DMS114 treated with DMSO at 0.1 percent for 48 hours (cell line): ENCODE measurements at regions not wholly inside any gene's neighbourhood (a gene's known extent, or its start where the extent isn't known, plus 50 kb on each side); places are given as distances from the start of the nearest gene placed in this dataset.
"Not testable (repeated sequence)": the region's sequence is repeated elsewhere in the genome, so short reads cannot be mapped to it uniquely, and the experiment has no call there.

Source experiments
- DNase-seq: peaks from one replicate; lab custom pipeline; 2025; ENCODE audit not compliant: unreplicated experiment; lab: John Stamatoyannopoulos, UW

DNA sequence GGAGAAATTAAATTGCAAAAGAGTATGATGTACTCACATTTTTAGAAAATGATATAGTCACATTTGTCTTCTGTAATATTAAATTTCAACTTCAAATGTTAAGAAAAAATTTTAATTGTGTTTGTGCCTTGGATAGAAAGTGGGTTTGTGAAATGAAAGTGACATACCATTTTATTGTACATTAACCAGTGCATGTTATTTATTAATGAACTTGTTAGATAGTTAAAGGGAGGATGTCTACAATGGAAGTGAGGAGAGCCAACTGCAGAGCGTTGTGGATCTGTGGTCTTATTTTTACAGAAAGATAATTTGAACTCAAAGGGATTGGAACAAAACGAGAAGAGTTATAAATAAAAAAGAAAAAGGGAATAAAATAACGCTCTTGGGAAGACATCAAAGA is 291.7 kb downstream of the ARL4A start:
- no peak for DNase-seq

DNA sequence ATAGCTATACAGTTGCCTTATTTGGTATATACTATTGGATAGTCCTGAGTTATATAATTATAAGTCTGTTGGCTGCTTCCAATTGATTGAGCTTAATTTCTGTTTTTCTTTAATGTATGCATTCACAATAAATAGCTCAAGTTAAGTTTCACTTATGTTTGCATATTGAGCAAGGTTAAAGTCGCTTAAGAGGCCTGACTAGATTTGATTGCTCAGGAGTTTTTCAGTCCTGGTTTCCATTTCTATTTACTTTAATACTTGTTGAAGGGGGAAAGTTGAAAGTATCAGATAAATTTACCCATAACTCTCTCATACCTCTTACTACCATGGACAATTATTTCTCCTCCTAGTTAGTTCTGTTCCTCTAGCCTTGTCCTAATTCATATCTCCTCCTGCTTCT is 294.7 kb downstream of the ARL4A start:
- DNase-seq, result no peak

GRCh38 chr7:12984117-12984516 is 296.7 kb downstream of the ARL4A start:
- no peak for DNase-seq

DNA sequence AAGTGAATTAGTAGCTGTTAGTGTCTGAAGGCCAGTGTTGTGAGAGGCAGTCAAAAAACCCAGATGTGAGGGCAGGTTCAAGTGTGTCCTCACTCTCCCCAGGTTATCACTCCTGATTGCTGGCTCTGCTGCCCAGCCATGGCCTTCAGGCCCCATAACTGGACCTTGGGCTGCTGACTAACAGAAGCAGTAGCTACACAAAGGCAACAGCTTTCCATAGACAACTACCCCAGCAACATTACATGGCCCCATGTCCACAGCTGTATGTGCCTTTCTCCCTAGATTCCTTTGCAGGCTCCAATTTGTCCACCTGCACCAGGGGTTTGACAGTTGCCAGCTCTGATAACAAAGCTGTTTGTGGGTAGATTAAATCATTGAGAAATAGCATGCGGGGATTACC is 297.8 kb downstream of the ARL4A start:
- no peak for DNase-seq

DNA sequence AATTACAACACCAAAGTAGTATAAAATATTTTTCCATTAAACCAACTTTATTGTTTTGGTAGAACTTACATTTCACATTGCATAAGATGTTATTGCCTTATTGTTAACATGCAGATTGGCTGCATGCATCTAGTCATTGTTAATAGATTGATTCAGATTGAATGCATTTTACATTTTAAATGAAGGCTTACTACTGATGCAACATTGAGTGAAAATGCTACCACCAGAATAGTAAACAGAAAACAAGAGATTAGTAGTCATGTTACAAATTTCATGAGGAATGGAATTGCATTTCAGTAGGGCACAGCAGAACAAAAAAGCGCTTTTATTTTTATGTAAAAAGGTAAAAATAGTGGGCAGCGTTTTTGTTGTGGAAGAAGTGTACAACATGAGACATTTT is 298.3 kb downstream of the ARL4A start:
- DNase-seq, result no peak

DNA sequence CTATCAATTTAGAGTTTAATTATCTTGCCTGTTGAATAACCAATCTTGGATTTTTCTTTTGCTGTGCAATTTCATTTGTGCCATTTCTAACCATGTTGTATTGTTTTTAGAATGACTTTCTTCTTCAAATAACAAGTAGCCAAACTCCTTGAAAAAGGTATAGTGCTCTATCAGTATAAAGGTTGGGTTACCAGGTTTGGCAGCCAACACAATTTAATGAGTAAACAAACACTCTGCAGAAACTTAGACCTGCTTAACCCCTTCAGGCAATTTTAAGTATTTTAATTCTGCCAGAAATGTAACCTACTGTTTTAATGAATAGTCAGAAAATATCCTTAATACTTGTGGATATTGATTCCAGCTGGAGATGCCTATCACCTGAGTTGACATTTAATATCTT is 299.8 kb downstream of the ARL4A start:
- no peak for DNase-seq

- DNase-seq, result no peak
These were observed 303.0 kb downstream of the ARL4A start for GRCh38 chr7:12990440-12990839.

DNA sequence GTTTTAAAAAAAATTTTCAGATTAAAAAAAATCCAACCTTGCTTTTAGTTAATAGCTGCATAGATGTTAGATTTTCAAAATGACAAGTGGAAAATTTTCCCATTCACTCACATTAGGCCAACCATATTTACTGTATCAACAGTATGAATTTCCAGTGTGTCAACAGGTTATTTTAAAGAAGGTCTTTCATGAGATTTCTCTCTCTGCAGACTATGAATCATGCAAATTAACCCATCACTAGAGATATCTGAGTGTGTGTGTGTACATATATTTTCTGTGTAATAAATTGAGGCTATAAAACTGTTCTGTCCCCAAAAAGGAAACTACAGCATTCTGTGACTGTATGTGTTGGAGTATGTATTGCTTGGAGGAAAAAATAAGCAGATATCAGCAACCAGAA is 305.6 kb downstream of the ARL4A start:
- DNase-seq, result no peak

DNA sequence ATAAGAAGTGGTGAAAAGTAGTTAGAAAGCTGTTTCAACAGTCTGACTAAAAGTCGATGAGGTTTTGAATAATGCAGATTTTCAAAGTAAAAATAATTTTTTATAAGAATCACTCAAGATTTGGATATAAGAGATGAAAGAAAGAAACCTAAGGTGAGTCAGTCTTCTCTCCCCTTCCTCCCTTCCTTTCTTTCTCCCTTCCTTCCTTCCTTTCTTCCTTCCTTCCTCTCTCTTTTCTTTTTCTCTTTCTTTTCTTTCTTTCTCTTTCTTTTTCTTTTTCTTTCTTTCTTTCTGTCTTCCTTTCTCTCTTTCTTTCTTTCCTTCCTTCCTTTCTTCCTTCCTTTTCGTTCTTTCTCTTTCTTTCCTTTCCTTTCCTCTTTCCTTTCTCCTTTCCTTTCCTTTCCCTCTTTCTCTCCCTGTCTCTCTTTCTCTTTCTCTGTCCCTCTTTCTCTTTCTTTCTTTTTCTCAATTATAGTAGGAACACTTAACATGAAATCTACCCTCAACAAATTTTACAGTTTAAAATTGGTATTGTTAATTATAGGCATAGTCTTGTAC is 308.6 kb downstream of the ARL4A start:
- no peak for DNase-seq

DNA sequence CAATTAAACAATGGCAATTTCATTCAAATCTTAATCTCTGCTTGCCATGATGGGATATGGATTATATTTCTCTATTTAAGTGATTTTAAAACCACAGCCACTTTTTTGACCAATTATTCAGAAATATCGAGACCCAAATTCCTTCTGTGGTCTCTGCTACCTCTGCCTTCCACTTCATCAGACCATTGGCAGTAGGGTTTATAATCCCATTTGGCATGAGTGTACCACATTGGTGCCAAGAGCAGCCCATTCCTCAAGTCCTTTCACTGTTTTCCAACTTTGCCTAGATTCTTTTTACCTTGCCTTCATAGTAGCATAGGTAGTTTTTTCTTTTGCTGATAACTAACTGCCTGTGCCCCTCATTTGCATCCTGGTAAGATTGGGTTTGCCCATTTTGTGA is 319.9 kb downstream of the ARL4A start:
- no peak for DNase-seq

DNA sequence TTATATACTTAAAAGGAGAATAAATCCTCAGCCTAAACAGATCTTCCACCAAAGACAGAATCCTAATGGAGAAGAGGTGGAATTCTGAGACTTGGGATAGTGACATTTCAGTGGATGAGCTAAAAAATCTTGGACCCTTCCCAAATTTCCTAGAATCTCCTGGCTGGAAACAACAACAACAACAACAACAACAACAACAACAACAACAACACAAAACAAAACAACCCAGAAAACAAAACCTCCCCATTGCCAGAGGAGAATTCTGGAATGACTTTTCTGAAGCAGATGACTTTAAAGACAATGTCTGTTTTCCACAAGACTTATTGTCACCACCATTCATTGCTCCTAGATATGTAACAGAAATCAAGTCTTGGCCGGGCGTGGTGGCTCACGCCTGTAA is 322.1 kb downstream of the ARL4A start:
- no peak for DNase-seq

- no peak for DNase-seq
These were observed 326.6 kb downstream of the ARL4A start for GRCh38 chr7:13014011-13014410.

- no peak for DNase-seq
These were observed 328.7 kb downstream of the ARL4A start for GRCh38 chr7:13016036-13016581.

DNA sequence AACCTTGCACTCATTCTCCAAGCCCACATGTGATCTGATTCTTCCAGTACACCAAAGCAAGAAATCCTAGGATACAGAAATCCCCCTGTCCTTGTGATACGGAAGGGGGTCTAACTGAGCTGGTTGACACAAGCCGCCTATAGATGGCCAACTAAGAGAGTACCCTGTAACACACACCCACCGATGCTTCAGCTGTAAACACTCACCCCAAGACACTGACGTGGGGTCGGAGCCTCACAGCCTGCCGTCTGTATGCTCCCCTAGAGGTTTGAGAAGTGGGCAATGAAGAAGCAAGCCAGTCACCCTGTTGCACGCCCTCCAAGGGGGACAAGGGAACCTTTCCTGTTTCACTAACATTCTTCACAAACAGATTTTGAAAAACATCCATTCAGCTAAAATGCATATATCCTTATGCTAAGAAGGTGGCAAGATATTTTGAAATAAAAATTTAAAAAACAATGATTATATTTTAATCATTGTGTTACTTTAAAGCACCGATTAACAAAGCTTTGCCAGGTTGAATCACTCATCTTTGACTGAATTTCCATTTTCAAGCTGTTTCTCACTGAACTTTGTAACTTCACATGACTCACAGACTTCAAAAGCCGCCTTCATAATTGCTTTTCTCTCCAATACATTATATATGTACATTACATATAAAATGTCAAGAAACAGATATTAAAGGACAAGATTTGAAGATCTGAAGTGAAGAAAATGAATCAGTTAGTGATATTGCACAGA is 329.3 kb downstream of the ARL4A start:
- DNase-seq, result no peak

GRCh38 chr7:13017333-13017857 is 330.0 kb downstream of the ARL4A start:
- no peak for DNase-seq

DNA sequence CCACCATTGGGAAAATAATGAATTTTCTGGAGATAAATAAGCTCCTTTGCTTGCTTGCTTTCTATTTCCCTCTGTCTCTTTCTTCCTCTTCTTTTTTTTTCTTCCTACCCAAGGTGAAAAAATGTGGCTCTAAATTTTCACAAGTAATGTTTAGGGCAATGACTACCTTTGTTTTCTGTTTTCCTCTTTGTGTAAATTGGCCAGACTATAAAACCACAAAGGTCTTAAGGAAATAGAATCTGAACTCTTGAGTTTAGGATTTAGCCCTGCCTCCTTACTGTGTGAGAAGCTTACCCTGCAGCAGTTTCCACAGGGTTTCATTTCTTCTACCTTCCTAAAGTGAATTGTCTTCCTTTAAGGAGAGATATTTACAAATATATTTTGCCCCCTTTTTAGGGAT is 330.4 kb downstream of the ARL4A start:
- DNase-seq, result no peak

DNA sequence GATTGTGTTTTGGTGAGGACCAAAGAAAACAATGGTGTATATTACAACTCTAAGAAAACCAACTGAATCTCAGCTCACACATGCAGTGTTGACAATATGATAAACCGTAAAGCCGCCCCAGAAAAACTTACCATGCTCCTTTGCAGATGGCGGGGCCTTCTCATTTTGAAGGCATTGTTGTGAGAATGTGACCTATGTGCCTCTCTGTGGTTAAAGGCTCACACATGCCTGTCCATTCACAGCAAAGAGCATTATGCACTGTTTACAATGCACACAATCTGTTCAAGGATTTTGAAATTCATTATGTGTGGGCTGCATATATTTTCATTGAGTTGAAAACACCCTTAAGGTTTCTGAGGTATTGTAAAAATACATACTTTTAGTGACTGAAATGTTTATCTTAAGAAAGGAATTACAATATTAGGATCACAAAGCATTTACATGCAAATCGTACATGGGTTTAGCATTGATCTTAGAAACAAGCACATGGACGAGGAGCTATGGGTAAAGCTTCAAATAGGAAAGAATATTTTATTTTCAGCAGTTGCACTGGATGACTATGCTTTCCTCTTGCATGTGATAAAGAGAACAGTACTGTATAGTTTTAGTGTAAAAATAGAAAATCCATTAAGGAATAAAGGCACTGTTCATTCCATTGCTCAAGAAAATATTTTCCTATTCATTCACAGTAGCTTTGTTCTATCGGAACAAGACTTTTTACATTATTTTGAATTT is 334.3 kb downstream of the ARL4A start:
- DNase-seq, result peak; percentile 83

DNA sequence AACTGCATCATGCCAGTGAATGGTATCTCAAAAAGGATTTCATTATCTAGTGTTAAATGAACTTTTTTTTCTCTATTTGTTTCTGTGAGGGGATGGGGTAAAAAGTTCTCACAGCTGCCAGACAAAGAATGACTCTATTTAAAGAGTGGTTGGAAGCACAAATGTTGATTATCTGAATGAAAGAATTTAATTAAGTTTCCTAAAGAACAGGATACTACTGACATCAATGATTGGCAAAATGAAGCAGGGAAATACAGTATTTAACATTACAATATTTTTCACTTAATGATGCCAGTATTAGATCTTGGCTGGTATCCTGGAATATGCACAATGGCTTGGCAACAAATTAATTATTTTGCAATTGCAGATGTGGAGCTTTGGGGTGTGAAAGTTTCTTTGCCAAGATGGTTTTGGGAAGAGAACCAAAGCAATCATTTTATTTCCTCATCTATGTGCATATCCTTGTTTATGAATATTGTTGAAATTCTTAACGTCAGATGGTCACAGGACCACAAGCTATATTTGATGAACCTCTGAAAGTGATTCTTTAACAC is 336.8 kb downstream of the ARL4A start:
- DNase-seq, result no peak

- DNase-seq, result not testable (repeated sequence)
These were observed 337.6 kb downstream of the ARL4A start for GRCh38 chr7:13025043-13025442.

DNA sequence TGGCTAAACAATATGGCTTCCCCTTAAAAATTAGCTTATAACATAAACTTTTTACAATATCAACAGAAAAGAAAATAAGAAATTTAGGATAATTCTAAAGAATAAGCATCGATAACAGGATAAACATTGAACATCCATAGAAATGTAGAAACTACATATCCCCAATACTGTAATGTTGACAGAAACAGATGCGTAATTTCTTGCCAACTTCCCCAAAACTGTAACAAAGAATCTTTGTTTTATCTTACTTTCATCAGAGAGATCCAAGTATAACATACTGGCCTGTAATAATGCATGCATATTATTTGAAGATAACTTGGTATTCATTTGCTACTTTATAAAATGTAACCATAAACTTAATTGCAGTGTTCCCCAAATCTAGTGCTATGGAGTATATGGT is 339.9 kb downstream of the ARL4A start:
- no peak for DNase-seq

- DNase-seq, result no peak
These were observed 340.8 kb downstream of the ARL4A start for GRCh38 chr7:13028036-13028824.
